ENCODE measurements at regions not wholly inside any gene's neighbourhood (a gene's known extent, or its start where the extent isn't known, plus 50 kb on each side); places are given as distances from the start of the nearest gene placed in this dataset.

- TF ChIP-seq CTCF (conservative IDR thresholded peaks at IDR 0.05; ENCODE audit: low read depth, low read length) (no peak), EZH2 (IDR thresholded peaks at IDR 0.05; ENCODE audit: borderline replicate concordance, low read depth, low read length, poor library complexity, severe bottlenecking) (no peak)
Measured at GRCh38 chr20:52799130-52799529, 173.0 kb upstream of the TSHZ2 start.
